Activated CD8-positive, alpha-beta T cell treated with anti-CD3 and anti-CD28 coated beads for 36 hours (primary cell): ENCODE measurements at regions not wholly inside any gene's neighbourhood (a gene's known extent, or its start where the extent isn't known, plus 50 kb on each side); places are given as distances from the start of the nearest gene placed in this dataset.
"Not testable (repeated sequence)": the region's sequence is repeated elsewhere in the genome, so short reads cannot be mapped to it uniquely, and the experiment has no call there.

Experiments
- ATAC-seq: fragments of 200-7000 bp; cut with Tn5 transposase; one replicate; pipeline ENCODE4 v1.10.0; 2021; ENCODE audit warnings: mild to moderate bottlenecking, moderate library complexity
- CTCF ChIA-PET: fragments of 350-600 bp; sonication (Branson Sonifier 250); formaldehyde crosslinking; loops from one replicate; lab custom pipeline; 2021; ENCODE audit warnings: antibody characterized with exemption; lab: Charles Lee
- POLR2A ChIA-PET: fragments of 350-600 bp; sonication (Branson Sonifier 250); formaldehyde crosslinking; loops from one replicate; lab custom pipeline; 2021; ENCODE audit warnings: antibody characterized with exemption; lab: Charles Lee
- DNase-seq: peaks from one replicate; pipeline ENCODE4 v3.0.0-alpha.2; 2020
- H3K27ac Mint-ChIP-seq: one replicate; pipeline ENCODE4 v1.8.0; 2021; ENCODE audit warnings: mild to moderate bottlenecking, mixed read lengths
- H3K27me3 Mint-ChIP-seq: one replicate; pipeline ENCODE4 v1.8.0; 2021; ENCODE audit warnings: mixed read lengths
- H3K36me3 Mint-ChIP-seq: one replicate; pipeline ENCODE4 v1.8.0; 2021; ENCODE audit warnings: low read depth, mixed read lengths
- H3K4me1 Mint-ChIP-seq: one replicate; pipeline ENCODE4 v1.8.0; 2021; ENCODE audit warnings: low read depth, mixed read lengths
- H3K4me3 Mint-ChIP-seq: one replicate; pipeline ENCODE4 v1.8.0; 2021; ENCODE audit warnings: mild to moderate bottlenecking, moderate library complexity, mixed read lengths
- H3K9me3 Mint-ChIP-seq: one replicate; pipeline ENCODE4 v1.8.0; 2021; ENCODE audit warnings: mixed read lengths
- intact Hi-C: fragments of 100-400 bp; cut with micrococcal nuclease; formaldehyde crosslinking; loops from one replicate; pipeline ENCODE4 v1.10.0; 2022
- TF ChIP-seq, protein P1 (sequence below): fragments of 200-600 bp; IDR thresholded peaks from one replicate; pipeline ENCODE4 v1.8.0; 2022; ENCODE audit warnings: antibody characterized with exemption, mild to moderate bottlenecking

DNA sequence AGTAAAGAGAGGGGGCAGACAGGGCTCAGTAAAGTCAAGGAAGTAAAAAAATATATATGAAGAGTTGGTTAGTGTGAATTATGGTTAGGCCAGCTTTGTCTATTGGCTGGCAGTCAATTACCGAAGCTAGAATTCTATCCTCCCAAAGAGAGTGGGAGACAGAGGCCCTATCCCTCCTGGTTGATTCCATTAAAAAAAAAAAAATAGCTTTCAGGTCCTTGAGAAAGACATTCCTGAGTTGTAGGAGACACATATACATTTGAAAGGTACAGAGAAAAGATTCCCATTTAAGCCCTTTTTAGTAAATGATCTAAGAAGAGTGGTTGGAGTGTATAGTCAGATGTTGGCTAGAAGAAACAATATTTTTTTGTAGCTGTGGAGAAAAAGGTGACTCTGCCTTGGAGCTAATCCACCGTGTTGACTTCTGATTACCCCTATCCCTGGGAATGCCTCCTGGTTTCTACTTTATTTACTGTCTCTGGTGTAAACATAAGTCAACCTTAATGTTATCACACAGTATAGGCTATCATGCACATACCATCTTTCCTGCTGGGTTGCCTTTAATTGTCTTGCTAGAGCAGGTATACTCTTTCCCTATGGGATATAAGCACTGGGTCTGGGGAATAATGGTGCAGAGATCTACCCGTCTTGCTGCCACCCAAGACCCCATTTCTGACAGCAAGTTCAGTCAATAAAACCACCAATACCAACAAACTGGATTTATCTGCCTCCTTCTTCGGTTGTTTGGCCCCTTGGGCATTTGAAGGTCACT, 859.9 kb upstream of the ATXN7L3B start:
- H3K36me3 Mint-ChIP-seq: no peaks in the 10 kb centered on the region
- no peak for DNase-seq
- intact Hi-C loops: no loop called here
- H3K27ac Mint-ChIP-seq: no peak overlapping the region
- H3K4me1 Mint-ChIP-seq: no peaks in the 10 kb centered on the region
- no peak overlapping the region for H3K4me3 Mint-ChIP-seq
- peaks cover 5% of the 10 kb centered on the region for H3K9me3 Mint-ChIP-seq
- no peaks in the 10 kb centered on the region for H3K27me3 Mint-ChIP-seq
- ChIA-PET POLR2A (no interaction called here), CTCF (no interaction called here)
- TF ChIP-seq, protein P1, sequence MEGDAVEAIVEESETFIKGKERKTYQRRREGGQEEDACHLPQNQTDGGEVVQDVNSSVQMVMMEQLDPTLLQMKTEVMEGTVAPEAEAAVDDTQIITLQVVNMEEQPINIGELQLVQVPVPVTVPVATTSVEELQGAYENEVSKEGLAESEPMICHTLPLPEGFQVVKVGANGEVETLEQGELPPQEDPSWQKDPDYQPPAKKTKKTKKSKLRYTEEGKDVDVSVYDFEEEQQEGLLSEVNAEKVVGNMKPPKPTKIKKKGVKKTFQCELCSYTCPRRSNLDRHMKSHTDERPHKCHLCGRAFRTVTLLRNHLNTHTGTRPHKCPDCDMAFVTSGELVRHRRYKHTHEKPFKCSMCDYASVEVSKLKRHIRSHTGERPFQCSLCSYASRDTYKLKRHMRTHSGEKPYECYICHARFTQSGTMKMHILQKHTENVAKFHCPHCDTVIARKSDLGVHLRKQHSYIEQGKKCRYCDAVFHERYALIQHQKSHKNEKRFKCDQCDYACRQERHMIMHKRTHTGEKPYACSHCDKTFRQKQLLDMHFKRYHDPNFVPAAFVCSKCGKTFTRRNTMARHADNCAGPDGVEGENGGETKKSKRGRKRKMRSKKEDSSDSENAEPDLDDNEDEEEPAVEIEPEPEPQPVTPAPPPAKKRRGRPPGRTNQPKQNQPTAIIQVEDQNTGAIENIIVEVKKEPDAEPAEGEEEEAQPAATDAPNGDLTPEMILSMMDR: no peak
- no peak for ATAC-seq

DNA sequence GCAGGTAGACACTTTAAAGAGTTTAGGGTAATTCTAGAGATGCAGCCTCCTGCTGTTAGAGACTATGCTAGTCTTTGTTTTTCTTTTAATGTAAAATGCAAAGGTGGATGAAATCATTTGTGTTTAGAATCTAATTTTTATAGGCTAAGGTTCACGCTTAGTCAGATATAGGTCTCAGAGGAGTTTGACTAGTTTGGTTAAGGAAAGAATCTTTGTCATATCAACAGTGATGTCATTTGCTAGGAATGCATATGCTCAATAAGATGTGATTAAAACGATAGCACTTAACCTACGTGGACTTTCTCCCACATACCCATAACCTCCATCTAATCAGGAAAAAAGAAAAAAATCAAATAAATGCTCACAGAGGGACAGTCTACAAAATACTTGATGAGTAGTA, 859.3 kb upstream of the ATXN7L3B start:
- Mint-ChIP-seq H3K27ac (no peak overlapping the region), H3K9me3 (peaks cover 5% of the 10 kb centered on the region), H3K4me3 (no peak overlapping the region), H3K4me1 (no peaks in the 10 kb centered on the region), H3K27me3 (no peaks in the 10 kb centered on the region), H3K36me3 (no peaks in the 10 kb centered on the region)
- TF ChIP-seq, protein P1: no peak
- intact Hi-C loops: no loop called here
- POLR2A ChIA-PET: no interaction called here
- ATAC-seq: no peak
- CTCF ChIA-PET: no interaction called here
- no peak for DNase-seq

DNA sequence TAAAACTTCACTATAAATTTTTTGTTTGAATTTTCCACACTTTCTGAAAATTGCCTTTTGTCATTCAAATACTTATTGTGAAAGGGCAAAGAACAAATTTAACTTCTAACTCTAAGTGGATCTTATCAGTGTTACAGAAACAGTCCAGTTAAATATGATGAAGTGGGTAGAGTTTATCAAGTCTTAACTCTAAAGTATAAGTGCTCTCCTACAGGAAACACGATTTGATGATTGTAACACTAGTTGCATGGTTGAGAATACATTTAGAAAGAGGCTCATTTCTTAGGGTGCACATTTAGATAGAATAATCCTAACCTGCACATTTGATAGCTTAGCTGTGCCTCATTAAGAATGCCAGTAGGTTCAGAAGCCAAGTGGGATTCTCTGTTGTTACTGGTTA, 838.3 kb upstream of the ATXN7L3B start:
- TF ChIP-seq, protein P1: no peak
- ChIA-PET CTCF (no interaction called here), POLR2A (no interaction called here)
- Mint-ChIP-seq H3K9me3 (peaks cover 6% of the 10 kb centered on the region), H3K4me3 (no peak overlapping the region), H3K27ac (no peak overlapping the region), H3K27me3 (no peaks in the 10 kb centered on the region), H3K4me1 (no peaks in the 10 kb centered on the region), H3K36me3 (no peaks in the 10 kb centered on the region)
- DNase-seq: no peak
- ATAC-seq: no peak
- intact Hi-C loops: no loop called here

DNA sequence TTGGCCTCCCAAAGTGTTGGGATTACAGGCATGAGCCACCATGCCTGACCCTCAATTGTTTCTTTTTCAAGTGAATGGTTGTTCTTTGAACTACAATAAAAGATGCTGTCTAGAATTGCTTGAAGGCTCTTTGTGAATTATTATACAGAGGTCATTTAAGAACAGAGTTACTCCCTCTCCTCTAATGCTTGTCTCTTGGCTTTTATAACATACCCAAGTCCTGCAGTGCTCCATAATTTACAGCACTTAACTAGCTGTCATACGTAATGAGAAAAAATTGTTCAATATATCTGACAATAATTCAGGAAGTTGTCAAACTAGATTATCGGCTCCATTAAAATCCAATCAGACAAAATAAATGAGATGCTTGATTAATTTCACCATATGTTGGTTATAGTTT, 823.0 kb upstream of the ATXN7L3B start:
- TF ChIP-seq, protein P1: no peak
- intact Hi-C loops: no loop called here
- ChIA-PET POLR2A (no interaction called here), CTCF (no interaction called here)
- Mint-ChIP-seq H3K36me3 (no peaks in the 10 kb centered on the region), H3K9me3 (peaks cover 2% of the 10 kb centered on the region), H3K4me3 (no peak overlapping the region), H3K27me3 (no peaks in the 10 kb centered on the region), H3K27ac (no peak overlapping the region), H3K4me1 (no peaks in the 10 kb centered on the region)
- ATAC-seq: no peak
- DNase-seq: no peak

DNA sequence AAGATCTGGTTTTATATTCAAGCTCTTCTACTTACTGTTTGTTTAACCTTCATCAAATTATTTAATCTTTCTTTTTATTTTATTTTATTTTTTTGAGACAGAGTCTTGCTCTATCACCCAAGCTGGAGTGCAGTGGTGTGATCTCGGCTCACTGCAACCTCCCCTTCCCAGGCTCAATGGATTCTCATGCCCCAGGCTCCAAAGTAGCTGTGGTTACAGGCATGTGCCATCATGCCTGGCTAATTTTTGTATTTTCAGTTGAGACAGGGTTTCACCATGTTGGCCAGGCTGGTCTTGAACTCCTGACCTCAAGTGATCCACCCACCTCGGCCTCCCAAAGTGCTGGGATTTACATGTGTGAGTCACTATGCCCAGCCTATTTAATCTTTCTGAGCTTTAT, 821.5 kb upstream of the ATXN7L3B start:
- intact Hi-C loops, H3K9me3 Mint-ChIP-seq, POLR2A ChIA-PET, H3K36me3 Mint-ChIP-seq, ATAC-seq, H3K4me1 Mint-ChIP-seq, H3K27me3 Mint-ChIP-seq, H3K27ac Mint-ChIP-seq, CTCF ChIA-PET, DNase-seq, H3K4me3 Mint-ChIP-seq: not testable (repeated sequence)
